ENCODE measurements at regions not wholly inside any gene's neighbourhood (a gene's known extent, or its start where the extent isn't known, plus 50 kb on each side); places are given as distances from the start of the nearest gene placed in this dataset.
A peak's percentile ranks its signal among the peaks of the same experiment; 100 is the strongest.
"Not testable (repeated sequence)": the region's sequence is repeated elsewhere in the genome, so short reads cannot be mapped to it uniquely, and the experiment has no call there.

DNA sequence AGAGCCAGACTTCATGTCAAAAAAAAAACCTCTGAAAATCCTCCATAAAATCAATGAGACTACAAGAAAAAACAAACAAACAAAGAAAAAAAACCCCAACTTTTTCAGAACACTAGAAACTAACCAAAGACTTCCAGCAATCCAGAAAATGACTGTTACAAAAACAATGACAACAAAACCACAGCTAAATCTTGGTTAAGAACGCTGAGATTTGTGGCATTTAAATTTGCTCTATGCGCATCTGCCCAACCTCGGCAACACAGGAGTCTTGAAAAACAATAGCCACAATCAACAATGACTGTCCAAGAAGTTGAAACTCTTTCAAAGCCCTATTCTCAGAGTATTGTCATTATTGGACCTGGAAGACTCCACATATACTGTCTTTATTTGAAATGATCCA lies 402.4 kb downstream of the ZFHX3 start:
- Mint-ChIP-seq H3K27me3 (no peaks in the 10 kb centered on the region), H3K9me3 (no peaks in the 10 kb centered on the region), H3K4me3 (no peak overlapping the region), H3K27ac (ENCODE audit: low read depth) (no peak overlapping the region), H3K4me1 (no peaks in the 10 kb centered on the region), H3K36me3 (ENCODE audit: insufficient read depth) (no peaks in the 10 kb centered on the region)
- ATAC-seq (replicated peaks; ENCODE audit: extremely low read depth, poor library complexity, severe bottlenecking) (no peak), DNase-seq (ENCODE audit: low spot score in 2 of 2) (no peak)

DNA sequence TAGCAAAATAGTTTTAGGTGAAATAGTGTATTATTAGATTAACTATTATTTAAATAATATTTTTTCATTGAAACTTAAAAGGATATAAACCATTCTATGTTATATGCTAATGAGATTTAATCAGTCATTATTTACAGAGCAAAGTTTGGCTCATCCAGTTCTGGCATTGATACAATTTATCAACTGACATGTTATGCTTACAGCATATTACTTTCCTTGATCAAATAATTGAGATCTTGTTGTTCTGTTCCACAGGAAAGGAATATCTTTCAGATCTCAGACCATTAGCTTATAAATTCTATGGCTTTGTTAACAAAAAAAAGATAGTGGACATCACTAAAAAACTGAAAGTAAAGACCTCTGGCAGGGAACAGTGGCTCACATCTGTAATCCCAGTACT lies 403.0 kb downstream of the ZFHX3 start:
- Mint-ChIP-seq H3K4me3 (no peak overlapping the region), H3K27ac (ENCODE audit: low read depth) (no peak overlapping the region), H3K4me1 (no peaks in the 10 kb centered on the region), H3K36me3 (ENCODE audit: insufficient read depth) (no peaks in the 10 kb centered on the region), H3K27me3 (no peaks in the 10 kb centered on the region), H3K9me3 (no peaks in the 10 kb centered on the region)
- DNase-seq (ENCODE audit: low spot score in 2 of 2) (no peak), ATAC-seq (replicated peaks; ENCODE audit: extremely low read depth, poor library complexity, severe bottlenecking) (no peak)

DNA sequence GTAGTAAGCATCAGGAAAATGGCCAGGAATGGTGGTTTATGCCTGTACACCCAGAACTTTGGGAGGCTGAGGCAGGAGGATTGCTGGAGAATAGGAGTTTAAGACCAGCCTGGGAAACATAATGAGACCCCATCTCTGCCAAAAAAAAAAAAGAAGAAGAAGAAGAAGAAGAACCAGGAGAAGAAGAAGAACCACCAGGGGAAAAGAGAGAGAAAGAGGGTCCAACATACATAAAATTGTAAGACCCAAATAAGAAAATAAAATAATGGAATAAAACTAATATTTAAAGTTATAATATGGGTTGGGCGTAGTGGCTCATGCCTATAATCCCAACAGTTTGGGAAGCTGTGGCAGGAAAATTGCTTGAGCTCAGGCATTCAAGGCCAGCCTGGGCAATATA lies 408.4 kb downstream of the ZFHX3 start:
- no peaks in the 10 kb centered on the region for H3K4me1 Mint-ChIP-seq
- no peak overlapping the region for H3K27ac Mint-ChIP-seq (ENCODE audit: low read depth)
- H3K36me3 Mint-ChIP-seq (ENCODE audit: insufficient read depth): peaks cover 2% of the 10 kb centered on the region
- no peak overlapping the region for H3K4me3 Mint-ChIP-seq
- no peaks in the 10 kb centered on the region for H3K27me3 Mint-ChIP-seq
- ATAC-seq (replicated peaks; ENCODE audit: extremely low read depth, poor library complexity, severe bottlenecking) (no peak), DNase-seq (ENCODE audit: low spot score in 2 of 2) (no peak)
- H3K9me3 Mint-ChIP-seq: peaks cover 7% of the 10 kb centered on the region

DNA sequence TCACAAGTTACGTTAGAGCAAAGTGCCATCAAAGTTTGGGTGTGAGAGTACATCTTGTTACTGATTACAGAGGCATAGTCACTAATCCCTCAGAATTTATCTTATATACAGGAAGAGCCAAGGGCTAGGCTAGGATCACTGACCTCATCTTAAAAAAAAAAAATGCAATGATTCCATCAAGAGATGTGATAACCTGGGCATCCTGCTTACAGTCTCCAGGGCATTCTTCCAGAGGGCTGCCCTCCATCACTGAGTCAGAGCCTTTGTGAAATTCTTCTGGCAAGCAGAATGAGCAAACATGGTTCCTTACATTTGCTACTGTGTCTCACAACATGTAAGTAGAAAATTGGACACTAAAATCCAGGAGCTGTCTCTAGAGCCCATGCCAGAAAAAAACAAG lies 410.6 kb downstream of the ZFHX3 start:
- peaks cover 2% of the 10 kb centered on the region for H3K36me3 Mint-ChIP-seq (ENCODE audit: insufficient read depth)
- H3K4me1 Mint-ChIP-seq: no peaks in the 10 kb centered on the region
- ATAC-seq (replicated peaks; ENCODE audit: extremely low read depth, poor library complexity, severe bottlenecking) (no peak), DNase-seq (ENCODE audit: low spot score in 2 of 2) (no peak)
- no peaks in the 10 kb centered on the region for H3K27me3 Mint-ChIP-seq
- H3K4me3 Mint-ChIP-seq: no peak overlapping the region
- no peak overlapping the region for H3K27ac Mint-ChIP-seq (ENCODE audit: low read depth)
- H3K9me3 Mint-ChIP-seq: peaks cover 7% of the 10 kb centered on the region

DNA sequence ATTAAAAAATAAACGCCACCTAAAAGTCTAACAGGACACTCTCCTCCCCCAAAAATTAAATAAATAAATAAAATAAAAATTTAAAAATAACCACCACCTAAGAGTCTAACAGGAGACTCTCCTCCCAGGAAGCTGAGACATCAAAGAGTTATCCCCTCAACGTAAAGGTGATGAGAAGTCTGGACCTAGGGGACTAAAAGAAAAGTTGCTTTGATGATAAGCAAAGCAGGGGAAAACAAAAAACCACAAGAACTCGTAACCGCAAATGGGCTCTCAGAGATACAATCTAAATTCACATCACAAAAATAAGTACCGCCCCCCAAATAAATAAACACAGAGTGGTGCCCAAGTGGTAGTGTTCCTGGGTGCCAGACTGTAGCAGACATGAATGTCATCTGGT lies 412.2 kb downstream of the ZFHX3 start:
- no peak for DNase-seq (ENCODE audit: low spot score in 2 of 2)
- Mint-ChIP-seq H3K4me1 (no peaks in the 10 kb centered on the region), H3K36me3 (ENCODE audit: insufficient read depth) (peaks cover 2% of the 10 kb centered on the region), H3K27me3 (no peaks in the 10 kb centered on the region), H3K4me3 (no peak overlapping the region), H3K27ac (ENCODE audit: low read depth) (no peak overlapping the region), H3K9me3 (peaks cover 7% of the 10 kb centered on the region)
- no peak for ATAC-seq (replicated peaks; ENCODE audit: extremely low read depth, poor library complexity, severe bottlenecking)

DNA sequence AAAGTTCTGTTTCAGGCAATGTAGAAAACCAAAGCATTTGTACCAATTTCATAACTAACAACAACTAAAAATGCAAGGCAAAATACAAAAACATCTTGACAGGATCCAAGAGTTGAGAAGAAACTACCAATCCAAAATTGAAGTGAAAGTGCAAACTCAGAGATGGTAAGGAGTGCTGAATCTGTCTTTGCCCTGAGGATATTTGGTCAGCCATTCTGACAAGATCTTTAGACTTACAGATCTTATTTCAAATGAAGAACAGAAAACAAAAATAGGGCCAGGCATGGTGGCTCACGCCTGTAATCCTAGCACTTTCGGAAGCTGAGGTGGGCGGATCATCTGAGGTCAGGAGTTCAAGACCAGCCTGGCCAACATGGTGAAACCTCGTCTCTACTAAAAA lies 412.8 kb downstream of the ZFHX3 start:
- ATAC-seq (replicated peaks; ENCODE audit: extremely low read depth, poor library complexity, severe bottlenecking) (no peak), DNase-seq (ENCODE audit: low spot score in 2 of 2) (no peak)
- Mint-ChIP-seq H3K9me3 (peaks cover 7% of the 10 kb centered on the region), H3K36me3 (ENCODE audit: insufficient read depth) (peaks cover 2% of the 10 kb centered on the region), H3K4me3 (no peak overlapping the region), H3K27ac (ENCODE audit: low read depth) (no peak overlapping the region), H3K27me3 (no peaks in the 10 kb centered on the region), H3K4me1 (no peaks in the 10 kb centered on the region)

DNA sequence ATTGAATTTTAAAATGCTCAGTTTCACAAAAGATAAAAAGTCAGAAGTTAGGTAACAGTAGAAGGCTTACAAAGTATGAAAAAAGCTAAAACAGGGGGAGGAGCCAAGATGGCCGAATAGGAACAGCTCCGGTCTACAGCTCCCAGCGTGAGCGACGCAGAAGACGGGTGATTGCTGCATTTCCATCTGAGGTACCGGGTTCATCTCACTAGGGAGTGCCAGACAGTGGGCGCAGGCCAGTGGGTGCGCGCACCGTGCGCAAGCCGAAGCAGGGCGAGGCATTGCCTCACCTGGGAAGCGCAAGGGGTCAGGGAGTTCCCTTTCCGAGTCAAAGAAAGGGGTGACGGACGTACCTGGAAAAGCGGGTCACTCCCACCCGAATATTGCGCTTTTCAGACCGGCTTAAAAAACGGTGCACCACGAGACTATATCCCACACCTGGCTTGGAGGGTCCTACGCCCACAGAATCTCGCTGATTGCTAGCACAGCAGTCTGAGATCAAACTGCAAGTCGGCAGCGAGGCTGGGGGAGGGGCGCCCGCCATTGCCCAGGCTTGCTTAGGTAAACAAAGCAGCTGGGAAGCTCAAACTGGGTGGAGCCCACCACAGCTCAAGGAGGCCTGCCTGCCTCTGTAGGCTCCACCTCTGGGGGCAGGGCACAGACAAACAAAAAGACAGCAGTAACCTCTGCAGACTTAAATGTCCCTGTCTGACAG lies 420.6 kb downstream of the ZFHX3 start:
- peak overlapping the region; percentile 3 for H3K4me3 Mint-ChIP-seq
- not testable (repeated sequence) for H3K27ac Mint-ChIP-seq (ENCODE audit: low read depth); H3K9me3 Mint-ChIP-seq; DNase-seq (ENCODE audit: low spot score in 2 of 2); H3K36me3 Mint-ChIP-seq (ENCODE audit: insufficient read depth); ATAC-seq (replicated peaks; ENCODE audit: extremely low read depth, poor library complexity, severe bottlenecking); H3K4me1 Mint-ChIP-seq; H3K27me3 Mint-ChIP-seq

DNA sequence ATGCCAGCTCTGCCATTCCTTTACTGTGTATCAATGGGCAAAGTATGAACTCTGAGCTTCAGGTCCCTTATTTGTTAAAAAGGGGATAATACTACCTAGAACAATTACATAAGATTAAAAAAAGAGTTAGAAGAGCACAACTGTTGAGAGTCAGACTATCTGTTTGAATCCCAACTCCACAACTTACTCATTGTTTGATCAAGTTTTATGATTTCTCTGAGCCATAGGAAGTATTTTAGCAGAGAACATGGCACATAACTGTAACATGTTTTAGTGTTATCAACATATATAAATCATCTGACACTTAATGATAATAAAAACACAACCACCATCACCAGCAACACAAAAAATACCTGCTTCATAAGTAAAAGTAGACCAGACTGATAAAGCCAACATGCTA lies 421.3 kb downstream of the ZFHX3 start:
- Mint-ChIP-seq H3K27ac (ENCODE audit: low read depth) (no peak overlapping the region), H3K9me3 (peaks cover 8% of the 10 kb centered on the region), H3K36me3 (ENCODE audit: insufficient read depth) (no peaks in the 10 kb centered on the region), H3K27me3 (no peaks in the 10 kb centered on the region), H3K4me1 (no peaks in the 10 kb centered on the region), H3K4me3 (peak overlapping the region; percentile 3)
- ATAC-seq (replicated peaks; ENCODE audit: extremely low read depth, poor library complexity, severe bottlenecking) (no peak), DNase-seq (ENCODE audit: low spot score in 2 of 2) (no peak)

DNA sequence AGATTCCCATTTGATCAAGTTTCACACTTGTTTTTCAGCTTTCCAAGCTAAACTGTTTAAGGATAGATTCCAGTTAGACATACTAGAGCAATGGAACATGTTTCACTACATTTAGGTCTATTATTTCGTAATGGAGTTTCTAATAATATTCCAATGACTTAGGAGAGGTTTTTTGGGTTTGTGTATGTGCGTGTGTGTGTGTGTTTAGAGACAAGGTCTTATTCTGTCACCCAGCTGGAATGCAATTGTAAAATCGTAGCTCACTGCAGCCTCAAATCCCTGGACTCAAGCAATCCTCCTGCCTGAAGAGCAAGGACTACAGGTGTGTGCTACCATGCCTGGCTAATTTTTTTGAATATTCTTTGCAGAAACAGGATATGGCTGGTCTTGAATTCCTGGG lies 426.3 kb downstream of the ZFHX3 start:
- Mint-ChIP-seq H3K36me3 (ENCODE audit: insufficient read depth) (no peaks in the 10 kb centered on the region), H3K27ac (ENCODE audit: low read depth) (no peak overlapping the region), H3K27me3 (no peaks in the 10 kb centered on the region), H3K4me3 (no peak overlapping the region), H3K9me3 (peaks cover 2% of the 10 kb centered on the region), H3K4me1 (no peaks in the 10 kb centered on the region)
- DNase-seq (ENCODE audit: low spot score in 2 of 2) (no peak), ATAC-seq (replicated peaks; ENCODE audit: extremely low read depth, poor library complexity, severe bottlenecking) (no peak)

DNA sequence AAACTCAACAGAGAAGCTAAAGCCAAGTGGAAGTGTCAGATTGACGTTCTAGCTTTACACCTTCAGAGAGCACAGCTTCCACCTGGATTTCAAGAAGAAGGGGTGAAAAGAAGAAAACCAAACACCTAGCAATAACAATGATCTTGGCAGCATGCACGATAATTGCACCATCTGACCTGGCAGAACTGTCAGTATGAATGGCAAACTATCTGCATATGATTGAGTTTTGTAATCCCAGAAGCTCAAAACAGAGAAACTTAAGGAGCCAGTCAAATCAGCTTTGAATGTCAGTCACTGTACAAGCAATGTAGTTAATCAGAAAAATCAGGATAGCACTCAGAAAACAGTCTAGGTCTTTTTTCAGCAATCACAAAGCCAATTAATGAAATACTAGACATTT lies 427.1 kb downstream of the ZFHX3 start:
- no peak for ATAC-seq (replicated peaks; ENCODE audit: extremely low read depth, poor library complexity, severe bottlenecking)
- Mint-ChIP-seq H3K4me3 (no peak overlapping the region), H3K27me3 (no peaks in the 10 kb centered on the region), H3K36me3 (ENCODE audit: insufficient read depth) (no peaks in the 10 kb centered on the region), H3K4me1 (no peaks in the 10 kb centered on the region), H3K27ac (ENCODE audit: low read depth) (no peak overlapping the region), H3K9me3 (peaks cover under 1% of the 10 kb centered on the region)
- no peak for DNase-seq (ENCODE audit: low spot score in 2 of 2)

DNA sequence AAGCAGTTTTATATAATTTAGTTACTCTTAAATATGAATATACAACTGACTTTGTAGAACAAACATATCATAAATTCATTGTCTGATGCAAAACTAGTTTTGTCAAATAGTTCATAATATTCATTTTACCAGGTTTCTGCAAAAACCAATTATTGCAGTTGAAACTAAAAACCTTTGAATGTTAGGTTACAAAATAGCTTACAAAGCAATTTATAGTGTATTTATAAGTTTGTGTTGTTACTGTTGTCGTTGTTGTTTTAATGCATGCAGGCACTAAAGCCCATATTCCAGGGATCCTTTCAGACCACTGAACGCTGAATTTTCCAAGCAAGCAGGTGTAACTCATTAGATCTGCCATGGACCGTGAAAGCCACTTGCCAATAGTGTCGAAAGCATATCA lies 427.6 kb downstream of the ZFHX3 start:
- Mint-ChIP-seq H3K4me1 (no peaks in the 10 kb centered on the region), H3K27me3 (no peaks in the 10 kb centered on the region)

DNA sequence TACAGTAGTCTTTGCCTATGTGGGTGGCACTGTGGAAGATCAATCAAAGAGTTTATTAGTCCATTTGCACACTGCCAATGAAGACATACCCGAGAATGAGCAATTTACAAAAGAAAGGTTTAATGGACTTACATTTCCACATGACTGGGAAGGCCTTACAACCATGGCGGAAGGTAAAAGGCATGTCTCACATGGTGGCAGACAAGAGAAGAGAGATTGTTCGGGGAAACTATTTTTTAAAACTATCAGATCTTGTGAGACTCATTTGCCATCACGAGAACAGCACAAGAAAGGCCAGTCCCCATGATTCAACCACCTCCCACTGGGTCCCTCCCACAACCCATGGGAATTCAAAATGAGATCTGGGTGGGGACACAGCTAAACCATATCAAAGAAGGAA lies 432.1 kb downstream of the ZFHX3 start:
- Mint-ChIP-seq H3K27ac (ENCODE audit: low read depth) (no peak overlapping the region), H3K4me1 (no peaks in the 10 kb centered on the region), H3K27me3 (no peaks in the 10 kb centered on the region), H3K9me3 (peaks cover 4% of the 10 kb centered on the region), H3K4me3 (no peak overlapping the region), H3K36me3 (ENCODE audit: insufficient read depth) (no peaks in the 10 kb centered on the region)
- ATAC-seq (replicated peaks; ENCODE audit: extremely low read depth, poor library complexity, severe bottlenecking) (no peak), DNase-seq (ENCODE audit: low spot score in 2 of 2) (no peak)

More for the DNA sequence above, 427.6 kb downstream of the ZFHX3 start:
- H3K36me3 Mint-ChIP-seq (ENCODE audit: insufficient read depth): no peaks in the 10 kb centered on the region
- no peak overlapping the region for H3K27ac Mint-ChIP-seq (ENCODE audit: low read depth)
- DNase-seq (ENCODE audit: low spot score in 2 of 2): no peak
- H3K4me3 Mint-ChIP-seq: no peak overlapping the region
- peaks cover 4% of the 10 kb centered on the region for H3K9me3 Mint-ChIP-seq
- ATAC-seq (replicated peaks; ENCODE audit: extremely low read depth, poor library complexity, severe bottlenecking): no peak

DNA sequence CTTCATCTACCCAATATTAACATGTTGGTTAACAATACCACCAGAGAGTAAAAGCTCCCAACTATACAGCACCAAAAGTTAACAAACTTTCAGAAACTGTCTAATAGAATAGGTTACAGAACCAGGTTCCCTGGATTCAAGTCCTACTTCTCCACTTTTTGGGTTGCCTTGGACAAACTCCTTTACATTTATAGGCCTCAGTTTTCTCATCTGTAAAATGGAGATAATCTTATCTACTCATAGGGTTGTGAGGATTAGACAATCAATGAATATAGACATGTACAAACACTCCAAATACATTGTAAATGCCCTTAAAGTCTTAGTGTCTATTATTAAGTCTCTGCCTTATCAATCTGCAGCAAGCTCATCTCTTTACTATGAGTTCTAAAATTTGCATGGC lies 435.2 kb downstream of the ZFHX3 start:
- Mint-ChIP-seq H3K27me3 (no peaks in the 10 kb centered on the region), H3K36me3 (ENCODE audit: insufficient read depth) (no peaks in the 10 kb centered on the region), H3K4me1 (no peaks in the 10 kb centered on the region), H3K4me3 (no peak overlapping the region), H3K27ac (ENCODE audit: low read depth) (no peak overlapping the region), H3K9me3 (peaks cover 4% of the 10 kb centered on the region)
- DNase-seq (ENCODE audit: low spot score in 2 of 2): no peak
- no peak for ATAC-seq (replicated peaks; ENCODE audit: extremely low read depth, poor library complexity, severe bottlenecking)

DNA sequence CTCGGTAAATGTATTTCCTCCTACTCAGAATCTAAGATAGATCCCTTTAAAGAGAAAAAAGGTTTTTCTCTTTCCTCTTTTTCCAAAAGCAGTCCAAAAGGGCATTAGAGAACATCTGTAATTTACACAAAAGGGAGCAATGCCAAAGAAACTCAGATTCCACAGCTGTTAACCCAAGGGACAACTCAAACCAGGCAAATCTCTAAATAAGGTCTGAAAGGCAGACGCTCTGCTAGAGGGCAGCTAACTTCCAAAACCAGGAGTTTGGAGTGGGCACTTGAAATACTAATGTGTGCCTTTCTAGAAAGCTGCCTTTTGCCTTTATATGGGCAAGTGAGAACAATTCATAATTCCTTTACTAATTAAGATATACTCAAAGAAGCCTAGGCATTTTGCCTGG lies 435.7 kb downstream of the ZFHX3 start:
- Mint-ChIP-seq H3K4me3 (no peak overlapping the region), H3K36me3 (ENCODE audit: insufficient read depth) (no peaks in the 10 kb centered on the region), H3K27me3 (no peaks in the 10 kb centered on the region), H3K4me1 (no peaks in the 10 kb centered on the region), H3K27ac (ENCODE audit: low read depth) (no peak overlapping the region), H3K9me3 (peaks cover 4% of the 10 kb centered on the region)
- ATAC-seq (replicated peaks; ENCODE audit: extremely low read depth, poor library complexity, severe bottlenecking) (no peak), DNase-seq (ENCODE audit: low spot score in 2 of 2) (no peak)
